Endodermal cell (in vitro differentiated cells): ENCODE measurements at regions not wholly inside any gene's neighbourhood (a gene's known extent, or its start where the extent isn't known, plus 50 kb on each side); places are given as distances from the start of the nearest gene placed in this dataset.

Experiments used
- DNase-seq: peaks from one replicate; pipeline ENCODE4 v3.0.0-alpha.2; 2017
- H3K27ac ChIP-seq: 2 replicates; pipeline ENCODE4 v1.5.1; 2013; ENCODE audit warnings: mild to moderate bottlenecking, low read depth, low read length, moderate library complexity
- H3K27me3 ChIP-seq: 2 replicates; pipeline ENCODE4 v1.6.1; 2013; ENCODE audit warnings: mild to moderate bottlenecking, low read length, moderate library complexity; ENCODE audit not compliant: insufficient read depth, control insufficient read depth, poor library complexity, severe bottlenecking
- H3K36me3 ChIP-seq: 2 replicates; pipeline ENCODE4 v1.7.0; 2013; ENCODE audit warnings: mild to moderate bottlenecking, low read length, moderate library complexity; ENCODE audit not compliant: control insufficient read depth, insufficient read depth
- H3K4me1 ChIP-seq: one replicate; pipeline ENCODE4 v1.7.0; 2013; ENCODE audit warnings: low read length; ENCODE audit not compliant: control insufficient read depth, insufficient read depth
- H3K4me3 ChIP-seq: 2 replicates; pipeline ENCODE4 v1.5.1; 2013; ENCODE audit warnings: mild to moderate bottlenecking, low read length, moderate library complexity
- H3K9ac ChIP-seq: 2 replicates; pipeline ENCODE4 v1.6.1; 2013; ENCODE audit warnings: mild to moderate bottlenecking, low read length, moderate library complexity; ENCODE audit not compliant: poor library complexity, severe bottlenecking; ENCODE audit errors: extremely low read depth
- H3K9me3 ChIP-seq: 2 replicates; pipeline ENCODE4 v1.6.1; 2013; ENCODE audit warnings: mild to moderate bottlenecking, low read length, moderate library complexity; ENCODE audit not compliant: control insufficient read depth
- H3K27ac Mint-ChIP-seq: 2 replicates; pipeline ENCODE4 v1.8.0; 2020; ENCODE audit warnings: mixed read lengths
- H3K27me3 Mint-ChIP-seq: 2 replicates; pipeline ENCODE4 v1.8.0; 2021; ENCODE audit warnings: mild to moderate bottlenecking, mixed read lengths; ENCODE audit not compliant: insufficient read depth
- H3K36me3 Mint-ChIP-seq: 2 replicates; pipeline ENCODE4 v1.8.0; 2020; ENCODE audit warnings: low read depth, mixed read lengths
- H3K4me1 Mint-ChIP-seq: 2 replicates; pipeline ENCODE4 v1.8.0; 2020; ENCODE audit warnings: mixed read lengths
- H3K4me3 Mint-ChIP-seq: 2 replicates; pipeline ENCODE4 v1.8.0; 2020; ENCODE audit warnings: mild to moderate bottlenecking, moderate library complexity, mixed read lengths
- H3K9me3 Mint-ChIP-seq: 2 replicates; pipeline ENCODE4 v1.8.0; 2020; ENCODE audit warnings: mild to moderate bottlenecking, mixed read lengths
- WGBS, 2 experiments: methylation state at CpG; one replicate each; pipeline versions ENCODE4 v1.1.5 to v1.1.7; 2013; ENCODE audit warnings: missing lambda C conversion rate in 2 of 2, mixed read lengths in 1 of 2; ENCODE audit not compliant: insufficient coverage in 1 of 2, insufficient read length in 1 of 2; 5-methylcytosine and 5-hydroxymethylcytosine counted together
- TF ChIP-seq, protein P1 (sequence below): fragments of 200-600 bp; sonication (generic); conservative IDR thresholded peaks from 2 replicates; pipeline ENCODE4 v1.5.0; 2021; ENCODE audit warnings: antibody characterized with exemption, mild to moderate bottlenecking

DNA sequence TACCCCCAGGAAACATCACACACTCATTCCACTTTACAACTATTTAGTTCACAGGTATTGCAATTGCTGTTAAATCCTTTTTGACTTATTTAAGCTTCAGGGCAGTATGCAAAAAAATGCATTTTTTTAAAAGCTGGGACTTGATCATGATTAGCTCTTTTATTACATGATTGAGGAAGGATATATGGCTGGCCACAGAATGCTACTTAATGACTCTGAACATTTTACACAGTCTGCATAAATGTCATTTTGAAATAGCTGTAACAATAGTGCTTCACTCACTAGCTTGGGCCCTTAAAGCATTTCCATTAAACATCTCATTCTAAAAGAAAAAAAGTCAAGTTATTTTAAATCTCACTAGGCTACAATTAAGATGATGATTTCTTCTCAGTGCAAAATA, 429.7 kb downstream of the FRK start:
- H3K27ac Mint-ChIP-seq = no peak overlapping the region
- no peak overlapping the region for H3K27ac ChIP-seq
- no peaks in the 10 kb centered on the region for H3K9me3 Mint-ChIP-seq
- no peaks in the 10 kb centered on the region for H3K9me3 ChIP-seq
- no peak overlapping the region for H3K9ac ChIP-seq
- H3K4me3 Mint-ChIP-seq = no peak overlapping the region
- H3K4me3 ChIP-seq = no peak overlapping the region
- TF ChIP-seq, protein P1, sequence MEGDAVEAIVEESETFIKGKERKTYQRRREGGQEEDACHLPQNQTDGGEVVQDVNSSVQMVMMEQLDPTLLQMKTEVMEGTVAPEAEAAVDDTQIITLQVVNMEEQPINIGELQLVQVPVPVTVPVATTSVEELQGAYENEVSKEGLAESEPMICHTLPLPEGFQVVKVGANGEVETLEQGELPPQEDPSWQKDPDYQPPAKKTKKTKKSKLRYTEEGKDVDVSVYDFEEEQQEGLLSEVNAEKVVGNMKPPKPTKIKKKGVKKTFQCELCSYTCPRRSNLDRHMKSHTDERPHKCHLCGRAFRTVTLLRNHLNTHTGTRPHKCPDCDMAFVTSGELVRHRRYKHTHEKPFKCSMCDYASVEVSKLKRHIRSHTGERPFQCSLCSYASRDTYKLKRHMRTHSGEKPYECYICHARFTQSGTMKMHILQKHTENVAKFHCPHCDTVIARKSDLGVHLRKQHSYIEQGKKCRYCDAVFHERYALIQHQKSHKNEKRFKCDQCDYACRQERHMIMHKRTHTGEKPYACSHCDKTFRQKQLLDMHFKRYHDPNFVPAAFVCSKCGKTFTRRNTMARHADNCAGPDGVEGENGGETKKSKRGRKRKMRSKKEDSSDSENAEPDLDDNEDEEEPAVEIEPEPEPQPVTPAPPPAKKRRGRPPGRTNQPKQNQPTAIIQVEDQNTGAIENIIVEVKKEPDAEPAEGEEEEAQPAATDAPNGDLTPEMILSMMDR = no peak
- H3K4me1 Mint-ChIP-seq = peaks cover 12% of the 10 kb centered on the region
- DNase-seq = no peak
- no peaks in the 10 kb centered on the region for H3K4me1 ChIP-seq
- no peaks in the 10 kb centered on the region for H3K27me3 ChIP-seq
- no peaks in the 10 kb centered on the region for H3K27me3 Mint-ChIP-seq
- H3K36me3 Mint-ChIP-seq = no peaks in the 10 kb centered on the region
- no peaks in the 10 kb centered on the region for H3K36me3 ChIP-seq

DNA sequence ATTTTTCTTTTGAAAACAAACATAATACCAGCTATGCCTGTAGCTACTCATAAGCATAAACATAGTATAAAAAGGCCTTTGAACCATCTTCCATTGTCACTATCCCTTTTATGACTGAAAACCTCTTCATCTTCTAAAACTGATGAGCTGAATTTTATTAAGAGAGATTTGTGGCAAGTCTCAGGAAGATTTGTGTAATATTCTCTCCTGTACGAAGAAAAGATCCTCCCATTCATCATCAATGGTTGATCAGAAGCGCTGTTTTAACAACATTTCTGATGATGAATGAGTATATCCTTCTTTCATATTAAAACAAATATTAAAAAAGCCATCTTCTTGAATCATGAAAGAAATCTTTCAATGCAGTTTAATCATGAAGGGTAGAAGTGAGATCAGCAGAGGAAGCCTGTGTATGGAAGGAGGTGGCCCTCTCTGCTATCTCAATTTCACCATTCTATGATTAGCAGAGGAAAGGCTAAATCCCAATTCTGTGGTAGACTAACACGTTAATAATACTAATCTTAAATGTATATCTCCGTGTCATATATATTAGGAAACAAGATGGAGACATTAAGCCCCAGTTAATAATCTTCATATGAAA, 430.2 kb downstream of the FRK start:
- no peak overlapping the region for H3K4me3 Mint-ChIP-seq
- no peaks in the 10 kb centered on the region for H3K36me3 ChIP-seq
- peaks cover 12% of the 10 kb centered on the region for H3K4me1 Mint-ChIP-seq
- no peaks in the 10 kb centered on the region for H3K4me1 ChIP-seq
- H3K27ac Mint-ChIP-seq = no peak overlapping the region
- H3K36me3 Mint-ChIP-seq = no peaks in the 10 kb centered on the region
- TF ChIP-seq, protein P1 = no peak
- no peaks in the 10 kb centered on the region for H3K27me3 Mint-ChIP-seq
- H3K9me3 ChIP-seq = no peaks in the 10 kb centered on the region
- DNase-seq = no peak
- no peak overlapping the region for H3K27ac ChIP-seq
- no peaks in the 10 kb centered on the region for H3K27me3 ChIP-seq
- no peak overlapping the region for H3K4me3 ChIP-seq
- no peaks in the 10 kb centered on the region for H3K9me3 Mint-ChIP-seq
- no peak overlapping the region for H3K9ac ChIP-seq
- WGBS, 2 experiments = 94% methylated on average over 3 of the region's 4 CpGs; no CpG with 5 or more reads in 1 of the 2 experiments

DNA sequence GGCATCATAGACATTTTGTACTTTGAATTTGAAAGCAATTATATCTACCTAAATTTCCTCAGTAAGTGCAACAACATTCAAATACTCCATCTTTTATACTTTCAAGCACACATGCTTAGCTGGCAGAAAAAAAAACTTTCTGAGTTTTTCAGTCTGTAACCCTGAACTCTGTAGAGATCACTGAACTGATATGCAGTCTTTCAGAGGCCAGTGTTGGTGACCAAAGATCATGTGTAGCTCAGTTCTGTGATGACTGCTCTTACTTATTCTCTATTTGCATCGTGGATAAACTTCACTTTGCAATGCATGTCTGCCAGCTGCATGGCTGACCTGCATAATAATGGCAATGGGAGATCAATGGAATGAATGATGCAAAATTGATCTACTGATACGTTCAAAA, 431.3 kb downstream of the FRK start:
- DNase-seq = no peak
- TF ChIP-seq, protein P1 = no peak
- WGBS, 2 experiments = 82 to 83% methylated on average over 2 of the region's 2 CpGs
- Mint-ChIP-seq H3K27ac (no peak overlapping the region), H3K27me3 (no peaks in the 10 kb centered on the region), H3K9me3 (no peaks in the 10 kb centered on the region), H3K4me3 (no peak overlapping the region), H3K4me1 (peaks cover 9% of the 10 kb centered on the region), H3K36me3 (no peaks in the 10 kb centered on the region)
- Histone ChIP-seq H3K27me3 (no peaks in the 10 kb centered on the region), H3K4me3 (no peak overlapping the region), H3K9ac (no peak overlapping the region), H3K27ac (no peak overlapping the region), H3K36me3 (no peaks in the 10 kb centered on the region), H3K9me3 (no peaks in the 10 kb centered on the region), H3K4me1 (no peaks in the 10 kb centered on the region)
